ENCODE measurements at regions not wholly inside any gene's neighbourhood (a gene's known extent, or its start where the extent isn't known, plus 50 kb on each side); places are given as distances from the start of the nearest gene placed in this dataset.

- H3K79me2 ChIP-seq (replicated peaks; ENCODE audit: insufficient read depth) = no peaks in the 10 kb centered on the region
- H3K36me3 ChIP-seq (ENCODE audit: insufficient read depth) = no peaks in the 10 kb centered on the region
- no peaks in the 10 kb centered on the region for H3K27me3 ChIP-seq (ENCODE audit: insufficient read depth)
- no peaks in the 10 kb centered on the region for H3K4me1 ChIP-seq (ENCODE audit: insufficient read depth)
- peak overlapping the region; percentile 60; the same call in 1 of the 2 replicates for H2AFZ ChIP-seq
- H3K4me1 Mint-ChIP-seq = no peaks in the 10 kb centered on the region
- no peaks in the 10 kb centered on the region for H3K27me3 Mint-ChIP-seq (ENCODE audit: insufficient read depth, low read depth, poor library complexity)
- TF ChIP-seq ZNF331 (CRISPR knock-in tag; IDR thresholded peaks at IDR 0.05; ENCODE audit: low read depth) = no peak
- no peak for TF ChIP-seq CTCF (conservative IDR thresholded peaks at IDR 0.05; ENCODE audit: low read depth in 2 of 2)
- no peak for TF ChIP-seq ZNF114 (CRISPR knock-in tag; IDR thresholded peaks at IDR 0.05)
- no peak for TF ChIP-seq EZH2phosphoT487 (IDR thresholded peaks at IDR 0.05; ENCODE audit: unreplicated experiment)
- no peak for TF ChIP-seq JUNB (IDR thresholded peaks at IDR 0.05; ENCODE audit: unreplicated experiment)
- no peak for TF ChIP-seq POLR2AphosphoS5 (IDR thresholded peaks at IDR 0.05; ENCODE audit: low read depth)
- TF ChIP-seq ETS1 (IDR thresholded peaks at IDR 0.05) = no peak
- TF ChIP-seq REST (IDR thresholded peaks at IDR 0.05; ENCODE audit: unreplicated experiment) = no peak
- no peak for TF ChIP-seq CREB1 (CRISPR knock-in tag; IDR thresholded peaks at IDR 0.05; ENCODE audit: low read depth)
- H3K9me2 ChIP-seq (ENCODE audit: insufficient read depth) = peaks cover 5% of the 10 kb centered on the region; the same call in 1 of the 2 replicates
- no peak overlapping the region for H3K4me3 Mint-ChIP-seq
- DNase-seq (ENCODE audit: low spot score) (no peak), ATAC-seq (no peak)
- H3K9me3 Mint-ChIP-seq = no peaks in the 10 kb centered on the region
- no peaks in the 10 kb centered on the region for H3F3A ChIP-seq (replicated peaks; ENCODE audit: low read depth)
- H3K36me3 Mint-ChIP-seq (ENCODE audit: low read depth) = no peaks in the 10 kb centered on the region
- no peak overlapping the region for H3K4me2 ChIP-seq
- H3K27ac ChIP-seq (ENCODE audit: low read depth) = no peak overlapping the region
- no peaks in the 10 kb centered on the region for H4K20me1 ChIP-seq (replicated peaks; ENCODE audit: insufficient read depth)
- no peak overlapping the region for H3K4me3 ChIP-seq
- no peak overlapping the region for H3K27ac Mint-ChIP-seq
Observed at GRCh38 chr11:26126741-26127140, 205.2 kb upstream of the ANO3 start.

- no peak for ATAC-seq
- no peaks in the 10 kb centered on the region for H3K4me1 Mint-ChIP-seq
- TF ChIP-seq POLR2AphosphoS5 (IDR thresholded peaks at IDR 0.05; ENCODE audit: low read depth) (no peak), CTCF (conservative IDR thresholded peaks at IDR 0.05; ENCODE audit: low read depth in 2 of 2) (no peak), CREB1 (CRISPR knock-in tag; IDR thresholded peaks at IDR 0.05; ENCODE audit: low read depth) (no peak), NANOG (IDR thresholded peaks at IDR 0.05; ENCODE audit: borderline replicate concordance) (no peak), EZH2 (IDR thresholded peaks at IDR 0.05; ENCODE audit: low read depth, unreplicated experiment) (no peak), EZH2phosphoT487 (IDR thresholded peaks at IDR 0.05; ENCODE audit: unreplicated experiment) (no peak), ZNF114 (CRISPR knock-in tag; IDR thresholded peaks at IDR 0.05) (no peak), STAT1 (IDR thresholded peaks at IDR 0.05; ENCODE audit: unreplicated experiment) (no peak), ZNF331 (CRISPR knock-in tag; IDR thresholded peaks at IDR 0.05; ENCODE audit: low read depth) (no peak)
Observed at GRCh38 chr11:26127336-26127735, 204.6 kb upstream of the ANO3 start.

More at GRCh38 chr11:26127336-26127735, 204.6 kb upstream of the ANO3 start:
- no peak for DNase-seq (ENCODE audit: low spot score)
- Mint-ChIP-seq H3K27me3 (ENCODE audit: insufficient read depth, low read depth, poor library complexity) (no peaks in the 10 kb centered on the region), H3K36me3 (ENCODE audit: low read depth) (no peaks in the 10 kb centered on the region), H3K27ac (no peak overlapping the region), H3K9me3 (no peaks in the 10 kb centered on the region), H3K4me3 (no peak overlapping the region)
- Histone ChIP-seq H3K9me2 (ENCODE audit: insufficient read depth) (peaks cover 5% of the 10 kb centered on the region; the same call in 1 of the 2 replicates), H3K79me2 (replicated peaks; ENCODE audit: insufficient read depth) (no peaks in the 10 kb centered on the region), H3K36me3 (ENCODE audit: insufficient read depth) (no peaks in the 10 kb centered on the region), H4K20me1 (replicated peaks; ENCODE audit: insufficient read depth) (no peaks in the 10 kb centered on the region), H3K4me1 (ENCODE audit: insufficient read depth) (no peaks in the 10 kb centered on the region), H3K27me3 (ENCODE audit: insufficient read depth) (no peaks in the 10 kb centered on the region), H2AFZ (no peak overlapping the region), H3K27ac (ENCODE audit: low read depth) (no peak overlapping the region), H3F3A (replicated peaks; ENCODE audit: low read depth) (no peaks in the 10 kb centered on the region), H3K4me3 (no peak overlapping the region), H3K4me2 (no peak overlapping the region)

Measured in GM23338 (cell line).